ENCODE measurements at regions not wholly inside any gene's neighbourhood (a gene's known extent, or its start where the extent isn't known, plus 50 kb on each side); places are given as distances from the start of the nearest gene placed in this dataset.

DNA sequence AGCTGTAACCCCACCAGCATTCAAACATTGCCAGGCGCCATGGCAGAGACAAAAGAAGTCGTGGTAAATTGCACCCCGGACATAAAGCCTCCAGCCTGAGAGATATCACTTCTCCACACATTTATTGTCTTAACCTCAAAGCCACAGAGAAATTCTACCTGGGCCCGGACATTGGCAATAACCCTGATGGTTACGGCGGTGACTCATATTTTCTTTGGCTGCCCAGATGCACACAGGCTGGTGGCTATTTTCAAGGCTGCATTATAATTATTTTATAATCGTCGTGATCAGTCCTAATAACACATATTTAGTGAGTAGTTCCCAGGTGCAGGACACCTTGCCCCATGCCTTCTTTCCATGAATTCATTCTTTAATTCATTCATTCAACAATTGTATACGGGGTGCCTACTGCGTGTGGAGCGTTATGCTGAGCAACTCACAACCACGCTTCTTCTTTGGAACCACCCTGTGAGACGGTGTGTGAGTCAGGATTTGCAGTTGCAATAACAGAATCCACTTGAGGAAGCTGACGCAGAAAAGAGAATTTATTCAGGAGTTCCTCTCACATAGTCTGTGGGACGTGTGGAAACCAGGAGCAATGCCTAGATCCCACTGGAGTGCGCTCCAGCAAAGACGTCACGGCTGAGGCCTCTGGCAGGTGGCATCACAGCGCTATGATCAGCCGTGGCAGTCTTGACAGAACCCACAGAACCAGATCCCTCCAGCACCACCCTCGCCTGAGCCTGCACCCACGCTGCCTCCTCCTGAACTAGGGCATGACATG, 245.7 kb downstream of the FOXL1 start:
- Histone ChIP-seq H3K36me3 (ENCODE audit: low read depth) (no peaks in the 10 kb centered on the region), H3K4me1 (ENCODE audit: low read depth) (no peaks in the 10 kb centered on the region), H3K9me3 (no peaks in the 10 kb centered on the region), H3K4me3 (no peak overlapping the region)
- intact Hi-C loops (cut with DNase I, micrococcal nuclease) = no loop called here
- no peak for ATAC-seq
- no peak for DNase-seq
- TF ChIP-seq, protein P1, sequence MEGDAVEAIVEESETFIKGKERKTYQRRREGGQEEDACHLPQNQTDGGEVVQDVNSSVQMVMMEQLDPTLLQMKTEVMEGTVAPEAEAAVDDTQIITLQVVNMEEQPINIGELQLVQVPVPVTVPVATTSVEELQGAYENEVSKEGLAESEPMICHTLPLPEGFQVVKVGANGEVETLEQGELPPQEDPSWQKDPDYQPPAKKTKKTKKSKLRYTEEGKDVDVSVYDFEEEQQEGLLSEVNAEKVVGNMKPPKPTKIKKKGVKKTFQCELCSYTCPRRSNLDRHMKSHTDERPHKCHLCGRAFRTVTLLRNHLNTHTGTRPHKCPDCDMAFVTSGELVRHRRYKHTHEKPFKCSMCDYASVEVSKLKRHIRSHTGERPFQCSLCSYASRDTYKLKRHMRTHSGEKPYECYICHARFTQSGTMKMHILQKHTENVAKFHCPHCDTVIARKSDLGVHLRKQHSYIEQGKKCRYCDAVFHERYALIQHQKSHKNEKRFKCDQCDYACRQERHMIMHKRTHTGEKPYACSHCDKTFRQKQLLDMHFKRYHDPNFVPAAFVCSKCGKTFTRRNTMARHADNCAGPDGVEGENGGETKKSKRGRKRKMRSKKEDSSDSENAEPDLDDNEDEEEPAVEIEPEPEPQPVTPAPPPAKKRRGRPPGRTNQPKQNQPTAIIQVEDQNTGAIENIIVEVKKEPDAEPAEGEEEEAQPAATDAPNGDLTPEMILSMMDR (IDR thresholded peaks at IDR 0.05) = no peak

DNA sequence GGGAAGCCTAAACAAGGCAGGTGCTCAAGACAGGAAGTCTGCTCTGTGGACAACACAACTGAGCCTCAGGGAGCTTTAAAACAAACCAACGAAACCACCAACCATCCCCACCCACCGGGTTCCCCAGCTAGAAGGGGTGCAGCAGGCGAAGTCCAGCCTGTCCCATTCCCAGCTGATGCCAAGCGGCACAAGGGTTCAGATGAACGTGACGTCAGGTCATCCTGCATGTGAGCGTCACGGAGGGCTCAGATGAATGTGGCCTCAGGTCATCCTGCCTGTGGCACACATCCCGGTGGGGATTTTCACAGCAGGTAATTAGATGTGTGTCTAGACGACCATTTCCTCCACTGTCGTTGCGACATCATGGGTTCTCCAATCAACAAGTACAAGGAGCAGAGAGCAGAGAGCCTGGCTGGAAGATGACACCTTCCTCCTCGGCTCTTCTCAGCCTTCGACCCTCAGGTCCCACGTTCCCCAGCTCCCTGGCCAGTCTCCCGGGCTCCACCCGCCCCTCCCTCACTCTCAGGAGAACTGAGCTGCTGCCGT, 246.5 kb downstream of the FOXL1 start:
- Histone ChIP-seq H3K9me3 (no peaks in the 10 kb centered on the region), H3K4me3 (no peak overlapping the region), H3K4me1 (ENCODE audit: low read depth) (no peaks in the 10 kb centered on the region), H3K36me3 (ENCODE audit: low read depth) (no peaks in the 10 kb centered on the region)
- ATAC-seq = no peak
- TF ChIP-seq, protein P1 (IDR thresholded peaks at IDR 0.05) = no peak
- no peak for DNase-seq
- intact Hi-C loops (cut with DNase I, micrococcal nuclease) = no loop called here

DNA sequence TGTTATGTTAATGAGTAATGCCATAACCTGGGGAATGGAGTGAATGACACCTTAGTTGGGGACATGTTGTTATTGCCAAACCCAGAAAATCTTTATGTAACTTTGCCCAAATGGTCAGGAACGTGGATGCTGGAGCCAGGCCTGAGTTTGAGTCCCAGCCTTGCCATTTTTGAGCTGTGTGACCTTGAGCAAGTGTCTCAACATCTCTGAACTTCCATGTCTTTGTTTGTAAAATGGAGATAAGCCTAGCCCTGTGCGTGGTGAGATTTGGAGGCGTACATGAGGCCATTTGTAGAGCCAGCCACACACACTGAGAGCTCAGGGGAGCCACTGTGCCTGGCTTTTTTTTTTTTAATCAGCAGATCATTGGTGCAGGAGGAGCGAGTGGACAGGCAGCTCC, 247.3 kb downstream of the FOXL1 start:
- TF ChIP-seq, protein P1 (IDR thresholded peaks at IDR 0.05) = no peak
- no peaks in the 10 kb centered on the region for H3K36me3 ChIP-seq (ENCODE audit: low read depth)
- no peaks in the 10 kb centered on the region for H3K4me1 ChIP-seq (ENCODE audit: low read depth)
- no peak overlapping the region for H3K4me3 ChIP-seq
- no peaks in the 10 kb centered on the region for H3K9me3 ChIP-seq
- ATAC-seq = no peak
- no peak for DNase-seq
- intact Hi-C loops (cut with DNase I, micrococcal nuclease) = no loop called here

DNA sequence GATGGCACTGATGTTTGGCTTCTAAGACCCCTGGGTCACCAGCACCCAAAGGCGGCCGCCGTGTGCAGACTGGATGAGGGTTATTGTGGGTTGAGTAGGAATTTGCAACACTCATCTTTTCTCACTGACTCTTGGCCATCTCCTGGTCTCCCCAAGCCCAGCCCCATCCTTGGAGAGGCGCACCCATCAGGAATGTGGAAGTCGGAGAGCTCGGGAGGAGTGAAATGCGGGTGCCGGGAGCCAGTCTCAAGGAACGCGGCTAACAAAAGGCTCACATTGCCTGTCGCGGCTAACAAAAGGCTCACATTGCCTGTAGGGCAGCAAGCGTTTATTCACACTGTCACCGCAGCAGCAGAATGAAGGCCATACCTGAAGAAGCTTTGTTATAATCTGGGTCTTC, 248.6 kb downstream of the FOXL1 start:
- Histone ChIP-seq H3K9me3 (no peaks in the 10 kb centered on the region), H3K36me3 (ENCODE audit: low read depth) (no peaks in the 10 kb centered on the region), H3K4me1 (ENCODE audit: low read depth) (no peaks in the 10 kb centered on the region), H3K4me3 (no peak overlapping the region)
- intact Hi-C loops (cut with DNase I, micrococcal nuclease) = no loop called here
- TF ChIP-seq, protein P1 (IDR thresholded peaks at IDR 0.05) = no peak
- ATAC-seq (no peak), DNase-seq (no peak)

DNA sequence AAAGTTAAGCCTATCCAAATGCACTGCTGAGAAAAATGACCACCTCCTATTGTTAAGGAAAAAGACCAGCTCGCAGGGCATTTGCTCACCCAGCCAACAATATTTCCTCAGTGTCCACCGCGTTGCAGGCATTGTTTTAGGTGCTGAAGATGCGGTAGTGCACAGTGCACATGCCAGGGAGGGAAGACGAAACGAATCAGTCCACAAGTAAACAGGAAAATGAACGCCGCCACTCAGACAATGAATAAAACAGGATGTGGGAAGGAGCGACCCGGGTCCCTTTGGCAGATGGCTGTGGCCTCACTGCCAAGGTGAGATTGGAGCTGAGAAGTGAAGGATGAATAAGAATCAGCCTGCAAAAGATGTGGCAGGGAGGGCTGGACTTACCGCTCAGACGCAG, 249.2 kb downstream of the FOXL1 start:
- H3K4me1 ChIP-seq (ENCODE audit: low read depth) = no peaks in the 10 kb centered on the region

More for the DNA sequence above, 249.2 kb downstream of the FOXL1 start:
- TF ChIP-seq, protein P1 (IDR thresholded peaks at IDR 0.05) = no peak
- H3K4me3 ChIP-seq = no peak overlapping the region
- DNase-seq (no peak), ATAC-seq (no peak)
- no peaks in the 10 kb centered on the region for H3K36me3 ChIP-seq (ENCODE audit: low read depth)
- H3K9me3 ChIP-seq = no peaks in the 10 kb centered on the region
- intact Hi-C loops (cut with DNase I, micrococcal nuclease) = no loop called here

All from mucosa of descending colon (tissue), 3 donors.